Transverse colon (tissue), 4 donors: ENCODE measurements at regions not wholly inside any gene's neighbourhood (a gene's known extent, or its start where the extent isn't known, plus 50 kb on each side); places are given as distances from the start of the nearest gene placed in this dataset.

Experiments used
- POLR2A ChIP-seq: fragments of 450-650 bp; IDR thresholded peaks from one replicate; pipeline ENCODE4 v1.6.1; 2016; ENCODE audit warnings: antibody characterized with exemption, mild to moderate bottlenecking, moderate library complexity
- POLR2AphosphoS5 ChIP-seq, 3 donors: sonication (generic); formaldehyde crosslinking; IDR thresholded peaks; one replicate each; pipeline ENCODE4 v1.6.1; 2016; ENCODE audit warnings: antibody characterized with exemption in 3 of 3
- TF ChIP-seq, protein P1 (sequence below), 5 experiments: fragments of 200-600 bp in 3 of 5; fragments of 450-650 bp in 2 of 5; sonication (generic) in 3 of 5; IDR thresholded peaks; 1 replicate in 2 of 5; 2 replicates in 3 of 5; pipeline ENCODE4 v1.5.1; 2016 to 2017; ENCODE audit warnings: antibody characterized with exemption in 5 of 5, inconsistent platforms in 3 of 5, mild to moderate bottlenecking in 2 of 5, moderate library complexity in 1 of 5

DNA sequence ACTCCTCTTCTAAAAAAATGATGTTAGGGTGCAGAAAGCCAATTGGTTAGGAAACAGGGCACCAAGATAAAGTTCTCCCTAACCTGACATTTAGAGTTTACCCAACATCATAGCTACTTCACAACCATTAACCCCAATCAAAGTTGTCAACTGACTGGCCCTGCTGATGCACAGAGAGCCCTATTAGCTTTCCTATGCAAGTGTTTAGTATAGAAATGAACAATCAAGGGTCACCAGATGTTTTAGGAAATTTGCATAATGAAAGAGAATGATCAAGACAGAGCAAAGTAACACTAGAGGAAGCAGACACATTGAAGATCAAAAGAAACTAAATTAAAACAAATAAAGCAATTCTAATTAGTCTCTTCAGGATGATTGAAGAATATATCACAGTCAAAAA lies 64.2 kb upstream of the DCC start:
- TF ChIP-seq, protein P1, sequence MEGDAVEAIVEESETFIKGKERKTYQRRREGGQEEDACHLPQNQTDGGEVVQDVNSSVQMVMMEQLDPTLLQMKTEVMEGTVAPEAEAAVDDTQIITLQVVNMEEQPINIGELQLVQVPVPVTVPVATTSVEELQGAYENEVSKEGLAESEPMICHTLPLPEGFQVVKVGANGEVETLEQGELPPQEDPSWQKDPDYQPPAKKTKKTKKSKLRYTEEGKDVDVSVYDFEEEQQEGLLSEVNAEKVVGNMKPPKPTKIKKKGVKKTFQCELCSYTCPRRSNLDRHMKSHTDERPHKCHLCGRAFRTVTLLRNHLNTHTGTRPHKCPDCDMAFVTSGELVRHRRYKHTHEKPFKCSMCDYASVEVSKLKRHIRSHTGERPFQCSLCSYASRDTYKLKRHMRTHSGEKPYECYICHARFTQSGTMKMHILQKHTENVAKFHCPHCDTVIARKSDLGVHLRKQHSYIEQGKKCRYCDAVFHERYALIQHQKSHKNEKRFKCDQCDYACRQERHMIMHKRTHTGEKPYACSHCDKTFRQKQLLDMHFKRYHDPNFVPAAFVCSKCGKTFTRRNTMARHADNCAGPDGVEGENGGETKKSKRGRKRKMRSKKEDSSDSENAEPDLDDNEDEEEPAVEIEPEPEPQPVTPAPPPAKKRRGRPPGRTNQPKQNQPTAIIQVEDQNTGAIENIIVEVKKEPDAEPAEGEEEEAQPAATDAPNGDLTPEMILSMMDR (IDR thresholded peaks at IDR 0.05) = no peak
- TF ChIP-seq POLR2A (no peak), POLR2AphosphoS5 (IDR thresholded peaks at IDR 0.05) (no peak)
